ENCODE measurements at regions not wholly inside any gene's neighbourhood (a gene's known extent, or its start where the extent isn't known, plus 50 kb on each side); places are given as distances from the start of the nearest gene placed in this dataset.

GRCh38 chr7:24133691-24134090 is 150.3 kb upstream of the NPY start:
- TF ChIP-seq CTCF (IDR thresholded peaks at IDR 0.05) (no peak), POLR2A (IDR thresholded peaks at IDR 0.05) (no peak)
